Ishikawa (cell line): ENCODE measurements at regions not wholly inside any gene's neighbourhood (a gene's known extent, or its start where the extent isn't known, plus 50 kb on each side); places are given as distances from the start of the nearest gene placed in this dataset.

Source experiments
- CEBPB ChIP-seq: IDR thresholded peaks from 2 replicates; pipeline ENCODE4 v1.6.1; 2012
- CREB1 ChIP-seq: IDR thresholded peaks from 2 replicates; pipeline ENCODE4 v1.6.1; 2012; ENCODE audit warnings: low read depth
- EGR1 ChIP-seq: IDR thresholded peaks from 2 replicates; pipeline ENCODE4 v1.6.1; 2012
- EP300 ChIP-seq: IDR thresholded peaks from 2 replicates; pipeline ENCODE4 v1.6.1; 2012; ENCODE audit warnings: borderline replicate concordance
- FOXM1 ChIP-seq: IDR thresholded peaks from 2 replicates; pipeline ENCODE4 v1.6.1; 2012; ENCODE audit warnings: low read depth, borderline replicate concordance
- MAX ChIP-seq: IDR thresholded peaks from 2 replicates; pipeline ENCODE4 v1.6.1; 2012
- NFIC ChIP-seq: IDR thresholded peaks from 2 replicates; pipeline ENCODE4 v1.6.1; 2012
- RAD21 ChIP-seq: IDR thresholded peaks from 2 replicates; pipeline ENCODE4 v1.6.1; 2012; ENCODE audit warnings: low read depth
- REST ChIP-seq: IDR thresholded peaks from 2 replicates; pipeline ENCODE4 v1.6.1; 2012; ENCODE audit warnings: low read depth, mild to moderate bottlenecking
- TAF1 ChIP-seq: IDR thresholded peaks from 2 replicates; pipeline ENCODE4 v1.6.1; 2012; ENCODE audit warnings: low read depth, mild to moderate bottlenecking
- TCF12 ChIP-seq: IDR thresholded peaks from 2 replicates; pipeline ENCODE4 v1.6.1; 2012; ENCODE audit warnings: low read depth
- TEAD4 ChIP-seq: IDR thresholded peaks from 2 replicates; pipeline ENCODE4 v1.6.1; 2012
- USF1 ChIP-seq: IDR thresholded peaks from 2 replicates; pipeline ENCODE4 v1.6.1; 2012
- YY1 ChIP-seq: IDR thresholded peaks from 2 replicates; pipeline ENCODE4 v1.6.1; 2012; ENCODE audit warnings: low read depth
- ZBTB7A ChIP-seq: IDR thresholded peaks from 2 replicates; pipeline ENCODE4 v1.6.1; 2012; ENCODE audit warnings: low read depth

- TF ChIP-seq MAX (no peak), ZBTB7A (no peak), REST (no peak), USF1 (no peak), TCF12 (no peak), TEAD4 (no peak), YY1 (no peak), EGR1 (no peak), EP300 (no peak), RAD21 (no peak), CEBPB (no peak), TAF1 (no peak), FOXM1 (no peak), NFIC (no peak)
These were observed 204.8 kb downstream of the HDGFL1 start for GRCh38 chr6:22774129-22774528.

- no peak for TF ChIP-seq USF1
- TF ChIP-seq EP300: no peak
- no peak for TF ChIP-seq TEAD4
- no peak for TF ChIP-seq FOXM1
- TF ChIP-seq CEBPB: no peak
- TF ChIP-seq RAD21: no peak
- TF ChIP-seq MAX: no peak
- no peak for TF ChIP-seq YY1
- no peak for TF ChIP-seq ZBTB7A
- no peak for TF ChIP-seq NFIC
- no peak for TF ChIP-seq TAF1
- TF ChIP-seq TCF12: no peak
- TF ChIP-seq CREB1: no peak
- TF ChIP-seq EGR1: no peak
These were observed 209.7 kb downstream of the HDGFL1 start for GRCh38 chr6:22779062-22779461.

GRCh38 chr6:22783931-22784330, 214.6 kb downstream of the HDGFL1 start:
- TF ChIP-seq TCF12: no peak
- no peak for TF ChIP-seq CREB1
- no peak for TF ChIP-seq MAX
- TF ChIP-seq TAF1: no peak
- TF ChIP-seq ZBTB7A: no peak
- TF ChIP-seq EGR1: no peak
- TF ChIP-seq USF1: no peak
- no peak for TF ChIP-seq RAD21
- TF ChIP-seq YY1: no peak

- no peak for TF ChIP-seq YY1
- TF ChIP-seq FOXM1: no peak
- no peak for TF ChIP-seq USF1
- TF ChIP-seq ZBTB7A: no peak
- no peak for TF ChIP-seq CREB1
- no peak for TF ChIP-seq TCF12
- TF ChIP-seq REST: no peak
- no peak for TF ChIP-seq MAX
- TF ChIP-seq EP300: no peak
- no peak for TF ChIP-seq TAF1
- TF ChIP-seq RAD21: no peak
- no peak for TF ChIP-seq NFIC
- no peak for TF ChIP-seq CEBPB
These were observed 215.4 kb downstream of the HDGFL1 start for GRCh38 chr6:22784601-22785410.
